Uterus (tissue), 3 donors: ENCODE measurements at regions not wholly inside any gene's neighbourhood (a gene's known extent, or its start where the extent isn't known, plus 50 kb on each side); places are given as distances from the start of the nearest gene placed in this dataset.

ENCODE experiments used
- DNase-seq, 2 donors: peaks; one replicate each; pipeline ENCODE4 v3.0.0-alpha.2; 2019 to 2020
- H3K27ac ChIP-seq, 2 donors: fragments of 200-600 bp; sonication (generic); 1 replicate in 1 of 2; 2 replicates in 1 of 2; pipeline ENCODE4 v1.5.1; 2016 to 2018
- H3K27me3 ChIP-seq, 2 donors: fragments of 200-600 bp; sonication (generic); one replicate each; pipeline ENCODE4 v1.5.1; 2018 to 2019; ENCODE audit warnings: control low read depth in 1 of 2
- H3K36me3 ChIP-seq, 2 donors: fragments of 200-600 bp; sonication (generic); one replicate each; pipeline ENCODE4 v1.5.1; 2019; ENCODE audit warnings: control low read depth in 1 of 2
- H3K4me1 ChIP-seq, 2 donors: fragments of 200-600 bp; sonication (generic); one replicate each; pipeline ENCODE4 v1.5.1; 2018 to 2019; ENCODE audit warnings: control low read depth in 1 of 2
- H3K4me3 ChIP-seq, 2 donors: fragments of 200-600 bp; sonication (generic); 1 replicate in 1 of 2; 2 replicates in 1 of 2; pipeline ENCODE4 v1.5.1; 2018 to 2019; ENCODE audit warnings: mild to moderate bottlenecking in 1 of 2
- H3K9me3 ChIP-seq, 2 donors: fragments of 200-600 bp; sonication (generic); one replicate each; pipeline ENCODE4 v1.5.1; 2019; ENCODE audit warnings: control low read depth in 1 of 2
- POLR2A ChIP-seq, 2 donors: fragments of 450-650 bp; IDR thresholded peaks; one replicate each; pipeline ENCODE4 v1.6.1; 2016; ENCODE audit warnings: antibody characterized with exemption in 2 of 2, mild to moderate bottlenecking in 1 of 2, moderate library complexity in 1 of 2
- intact Hi-C: fragments of 100-400 bp; cut with DNase I; formaldehyde crosslinking; loops from one replicate; pipeline ENCODE4 v1.15.1; 2023; ENCODE audit warnings: low total_unique reads
- TF ChIP-seq, protein P1 (sequence below), 4 experiments: fragments of 200-600 bp in 2 of 4; fragments of 450-650 bp in 2 of 4; sonication (generic) in 2 of 4; IDR thresholded peaks; one replicate each; pipeline ENCODE4 v1.5.1; 2016 to 2019; ENCODE audit warnings: antibody characterized with exemption in 4 of 4, mild to moderate bottlenecking in 2 of 4, moderate library complexity in 1 of 4
- donor health status: DM: yes; HTN: yes; CAD: no.

DNA sequence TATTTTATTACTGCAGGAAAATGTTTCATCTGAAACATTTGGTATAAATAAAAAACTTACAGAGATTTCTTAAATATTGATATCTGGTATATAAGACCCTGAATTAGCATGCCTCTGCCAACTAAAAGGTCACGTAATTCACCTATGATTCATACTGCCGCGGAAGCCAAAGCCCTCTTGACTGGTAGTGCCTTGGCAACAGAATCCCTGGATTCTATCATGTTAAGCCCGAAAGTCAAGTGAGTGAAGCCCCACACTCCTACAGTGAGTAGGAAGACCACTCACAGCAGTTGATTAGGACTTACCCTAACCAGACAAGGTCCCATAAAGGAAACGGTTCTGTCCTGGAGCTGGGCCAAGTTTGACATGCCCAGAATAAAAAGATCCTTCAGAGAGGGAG, 175.6 kb upstream of the NREP start:
- TF ChIP-seq, protein P1, sequence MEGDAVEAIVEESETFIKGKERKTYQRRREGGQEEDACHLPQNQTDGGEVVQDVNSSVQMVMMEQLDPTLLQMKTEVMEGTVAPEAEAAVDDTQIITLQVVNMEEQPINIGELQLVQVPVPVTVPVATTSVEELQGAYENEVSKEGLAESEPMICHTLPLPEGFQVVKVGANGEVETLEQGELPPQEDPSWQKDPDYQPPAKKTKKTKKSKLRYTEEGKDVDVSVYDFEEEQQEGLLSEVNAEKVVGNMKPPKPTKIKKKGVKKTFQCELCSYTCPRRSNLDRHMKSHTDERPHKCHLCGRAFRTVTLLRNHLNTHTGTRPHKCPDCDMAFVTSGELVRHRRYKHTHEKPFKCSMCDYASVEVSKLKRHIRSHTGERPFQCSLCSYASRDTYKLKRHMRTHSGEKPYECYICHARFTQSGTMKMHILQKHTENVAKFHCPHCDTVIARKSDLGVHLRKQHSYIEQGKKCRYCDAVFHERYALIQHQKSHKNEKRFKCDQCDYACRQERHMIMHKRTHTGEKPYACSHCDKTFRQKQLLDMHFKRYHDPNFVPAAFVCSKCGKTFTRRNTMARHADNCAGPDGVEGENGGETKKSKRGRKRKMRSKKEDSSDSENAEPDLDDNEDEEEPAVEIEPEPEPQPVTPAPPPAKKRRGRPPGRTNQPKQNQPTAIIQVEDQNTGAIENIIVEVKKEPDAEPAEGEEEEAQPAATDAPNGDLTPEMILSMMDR (IDR thresholded peaks at IDR 0.05), result no peak
- TF ChIP-seq POLR2A (IDR thresholded peaks at IDR 0.05), result no peak
- H3K27me3 ChIP-seq, result no peaks in the 10 kb centered on the region
- H3K27ac ChIP-seq, result no peak overlapping the region
- H3K4me3 ChIP-seq, result no peak overlapping the region
- H3K4me1 ChIP-seq, result no peaks in the 10 kb centered on the region
- no peaks in the 10 kb centered on the region for H3K36me3 ChIP-seq
- intact Hi-C loops, result no loop called here
- no peaks in the 10 kb centered on the region for H3K9me3 ChIP-seq
- no peak for DNase-seq

DNA sequence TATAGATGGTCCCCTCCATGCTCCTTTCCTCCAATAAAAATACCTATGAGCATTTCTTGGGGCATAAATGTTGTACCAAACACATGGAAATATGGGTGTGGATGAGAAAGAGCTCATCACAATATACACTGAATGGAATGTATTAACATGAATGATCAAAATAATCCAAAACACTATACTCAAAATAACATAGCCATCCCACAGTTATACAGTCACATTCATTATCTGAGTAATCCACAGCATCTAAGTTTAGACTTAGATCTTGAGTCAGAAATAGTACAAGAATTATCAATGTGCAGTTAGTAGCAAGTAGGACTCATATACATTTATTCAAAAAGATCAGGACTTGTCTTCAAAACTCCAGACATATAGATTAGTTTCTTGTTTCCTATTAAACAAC, 175.2 kb upstream of the NREP start:
- H3K9me3 ChIP-seq, result no peaks in the 10 kb centered on the region
- H3K4me3 ChIP-seq, result no peak overlapping the region
- H3K4me1 ChIP-seq, result no peaks in the 10 kb centered on the region
- H3K27ac ChIP-seq, result no peak overlapping the region
- TF ChIP-seq POLR2A (IDR thresholded peaks at IDR 0.05), result no peak
- H3K27me3 ChIP-seq, result no peaks in the 10 kb centered on the region
- intact Hi-C loops, result no loop called here
- H3K36me3 ChIP-seq, result no peaks in the 10 kb centered on the region
- DNase-seq, result no peak

DNA sequence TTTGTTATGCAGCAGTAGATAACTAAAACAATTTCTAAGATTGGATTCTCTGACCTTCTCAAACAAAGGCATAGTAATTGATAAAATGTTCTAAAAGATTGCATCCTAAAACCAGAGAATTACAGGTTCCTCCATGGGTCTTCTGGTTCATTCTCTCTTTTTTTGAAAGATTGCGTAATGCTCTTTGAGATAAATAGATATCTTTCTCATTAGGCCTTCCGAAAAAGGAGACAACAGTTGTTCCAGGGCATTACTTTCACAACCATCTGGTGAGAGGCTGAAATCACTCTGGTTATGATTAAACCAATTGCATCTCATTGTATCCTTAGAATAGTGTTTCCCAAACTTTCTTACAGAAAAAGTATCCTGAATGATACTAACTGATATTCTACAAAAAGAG, 174.7 kb upstream of the NREP start:
- H3K36me3 ChIP-seq, result no peaks in the 10 kb centered on the region

DNA sequence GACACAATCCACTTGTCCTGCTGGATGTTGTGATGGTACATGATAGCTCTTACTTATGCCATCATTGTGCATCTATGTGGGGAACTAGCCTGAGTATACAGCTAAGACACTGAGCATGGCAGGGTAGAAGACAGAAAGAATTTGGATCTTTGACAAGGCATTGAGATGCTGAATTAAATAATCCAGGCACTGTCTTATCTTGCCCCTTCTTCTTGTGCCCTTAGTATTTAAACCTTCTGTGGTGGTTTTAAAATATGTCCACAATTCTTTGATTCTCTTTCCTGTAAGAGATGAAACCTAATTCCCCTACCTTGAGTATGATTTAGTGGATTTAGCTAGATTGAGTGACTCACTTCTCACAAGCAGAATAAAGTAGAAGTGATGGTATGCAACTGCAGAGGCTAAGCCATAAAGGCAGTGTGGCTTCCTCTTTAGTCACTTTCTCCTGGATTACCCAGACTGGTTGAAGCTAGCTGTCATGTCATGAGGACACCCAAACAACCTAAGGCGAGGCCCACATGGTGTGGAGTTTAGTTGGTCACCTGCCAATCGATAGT, 174.0 kb upstream of the NREP start:
- intact Hi-C loops, result no loop called here
- no peaks in the 10 kb centered on the region for H3K27me3 ChIP-seq
- H3K27ac ChIP-seq, result no peak overlapping the region
- no peak for DNase-seq
- TF ChIP-seq, protein P1 (IDR thresholded peaks at IDR 0.05), result no peak
- TF ChIP-seq POLR2A (IDR thresholded peaks at IDR 0.05), result no peak
- no peaks in the 10 kb centered on the region for H3K36me3 ChIP-seq
- H3K9me3 ChIP-seq, result no peaks in the 10 kb centered on the region
- H3K4me3 ChIP-seq, result no peak overlapping the region
- no peaks in the 10 kb centered on the region for H3K4me1 ChIP-seq

More for the DNA sequence above, 174.7 kb upstream of the NREP start:
- Histone ChIP-seq H3K4me3 (no peak overlapping the region), H3K9me3 (no peaks in the 10 kb centered on the region), H3K27me3 (no peaks in the 10 kb centered on the region), H3K27ac (no peak overlapping the region), H3K4me1 (no peaks in the 10 kb centered on the region)
- TF ChIP-seq, protein P1 (IDR thresholded peaks at IDR 0.05), result no peak
- TF ChIP-seq POLR2A (IDR thresholded peaks at IDR 0.05), result no peak
- intact Hi-C loops, result no loop called here
- DNase-seq, result no peak

DNA sequence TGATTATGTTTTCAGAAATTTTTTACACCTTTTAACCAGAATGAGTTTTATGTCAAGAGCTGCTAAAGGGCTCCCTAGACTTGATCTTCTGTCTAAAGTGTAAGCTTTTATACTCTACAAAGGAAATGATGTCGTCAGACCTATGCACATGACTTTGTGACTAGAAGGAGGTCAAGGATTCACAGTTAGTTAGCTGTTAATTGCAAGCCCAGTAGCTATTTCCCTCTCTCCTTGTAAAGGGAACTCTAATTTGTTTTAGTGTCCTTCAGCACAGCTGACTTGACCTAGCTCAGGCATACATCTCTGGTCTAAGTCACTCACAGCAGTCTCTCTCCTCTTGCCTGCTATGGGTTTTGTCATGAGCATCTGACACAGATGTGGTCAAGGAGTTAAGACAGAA, 173.5 kb upstream of the NREP start:
- no peaks in the 10 kb centered on the region for H3K27me3 ChIP-seq
- no peaks in the 10 kb centered on the region for H3K9me3 ChIP-seq
- intact Hi-C loops, result no loop called here

More for the DNA sequence above, 173.5 kb upstream of the NREP start:
- no peak overlapping the region for H3K27ac ChIP-seq
- no peaks in the 10 kb centered on the region for H3K36me3 ChIP-seq
- DNase-seq, result no peak
- H3K4me3 ChIP-seq, result no peak overlapping the region
- H3K4me1 ChIP-seq, result no peaks in the 10 kb centered on the region
- TF ChIP-seq, protein P1 (IDR thresholded peaks at IDR 0.05), result no peak
- TF ChIP-seq POLR2A (IDR thresholded peaks at IDR 0.05), result no peak
